ENCODE measurements at regions not wholly inside any gene's neighbourhood (a gene's known extent, or its start where the extent isn't known, plus 50 kb on each side); places are given as distances from the start of the nearest gene placed in this dataset.

DNA sequence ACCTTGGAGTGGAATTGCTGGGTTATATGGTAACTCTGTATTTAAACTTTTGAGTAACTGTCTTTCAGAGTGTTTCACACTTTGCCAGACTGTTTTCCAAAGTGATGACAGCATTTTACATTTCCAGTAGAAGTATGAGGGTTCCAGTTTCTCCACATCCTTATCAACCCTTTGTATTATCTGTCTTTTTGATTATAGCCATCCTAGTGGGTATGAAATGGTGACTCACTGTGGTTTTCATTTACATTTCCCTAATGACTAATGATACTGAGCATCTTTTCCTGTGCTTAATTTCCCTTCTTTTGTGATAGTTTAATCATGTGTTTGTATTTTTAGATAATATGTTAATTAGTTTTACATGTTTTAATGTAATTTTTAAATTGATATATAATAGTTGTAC is 138.1 kb upstream of the DAZL start:
- TF ChIP-seq GATA3 (IDR thresholded peaks at IDR 0.05; ENCODE audit: low read depth, low read length) (no peak), GATA2 (IDR thresholded peaks at IDR 0.05; ENCODE audit: low read depth, low read length) (no peak)
